OCI-LY7 (cell line): ENCODE measurements at regions not wholly inside any gene's neighbourhood (a gene's known extent, or its start where the extent isn't known, plus 50 kb on each side); places are given as distances from the start of the nearest gene placed in this dataset.

Source experiments
- BruUV-seq: library from RNA; stranded (reverse); fragments of 400-500 nt; replicated peaks from 2 replicates; lab custom pipeline; 2021; lab: Mats Ljungman, UMichigan
- CTCF ChIA-PET: fragments of 300-600 bp; sonication (Branson Sonifier 250); formaldehyde crosslinking; loops from one replicate; lab custom pipeline; 2022; ENCODE audit warnings: antibody characterized with exemption; ENCODE audit not compliant: unreplicated experiment; lab: Charles Lee
- POLR2A ChIA-PET: fragments of 300-600 bp; sonication (Branson Sonifier 250); formaldehyde crosslinking; loops from one replicate; lab custom pipeline; 2022; ENCODE audit warnings: antibody characterized with exemption; lab: Charles Lee
- DNase-seq: peaks from one replicate; pipeline ENCODE4 v3.0.0-alpha.2; 2015; ENCODE audit warnings: low spot score
- H2AFZ ChIP-seq: fragments of 200-600 bp; sonication (generic), shearing (Covaris generic); 2 replicates; pipeline ENCODE4 v1.6.1; 2014; ENCODE audit warnings: mild to moderate bottlenecking, antibody characterized with exemption, low read length, moderate library complexity
- H3K27ac ChIP-seq: fragments of 200-600 bp; sonication (generic); 2 replicates; pipeline ENCODE4 v1.5.1; 2014; ENCODE audit warnings: mixed run types, low read depth, mild to moderate bottlenecking, moderate library complexity, low read length, inconsistent platforms; ENCODE audit not compliant: poor library complexity, severe bottlenecking
- H3K36me3 ChIP-seq: fragments of 200-600 bp; sonication (generic); 2 replicates; pipeline ENCODE4 v1.6.1; 2014; ENCODE audit warnings: mild to moderate bottlenecking, antibody characterized with exemption, low read length, moderate library complexity, mixed read lengths; ENCODE audit not compliant: insufficient read depth
- H3K4me1 ChIP-seq: fragments of 200-600 bp; sonication (generic); 2 replicates; pipeline ENCODE4 v1.5.1; 2014; ENCODE audit warnings: mild to moderate bottlenecking, low read length; ENCODE audit not compliant: insufficient read depth, poor library complexity, severe bottlenecking
- H3K4me2 ChIP-seq: fragments of 200-600 bp; sonication (generic); 2 replicates; pipeline ENCODE4 v1.6.1; 2014; ENCODE audit warnings: mild to moderate bottlenecking, low read length
- H3K4me3 ChIP-seq: fragments of 200-600 bp; sonication (generic); 2 replicates; pipeline ENCODE4 v1.5.1; 2014; ENCODE audit warnings: mild to moderate bottlenecking, low read depth, low read length; ENCODE audit not compliant: poor library complexity, severe bottlenecking
- H3K79me2 ChIP-seq: fragments of 200-600 bp; sonication (generic); 2 replicates; pipeline ENCODE4 v1.6.1; 2016; ENCODE audit warnings: low read depth, mild to moderate bottlenecking, low read length, moderate library complexity, mixed read lengths; ENCODE audit not compliant: insufficient read depth
- H3K9me2 ChIP-seq: fragments of 200-600 bp; sonication (generic); 2 replicates; pipeline ENCODE4 v1.6.1; 2016; ENCODE audit warnings: mild to moderate bottlenecking, low read length, mixed read lengths; ENCODE audit not compliant: insufficient read depth
- H3K9me3 ChIP-seq: fragments of 200-600 bp; sonication (generic); 2 replicates; pipeline ENCODE4 v1.6.1; 2014; ENCODE audit warnings: mild to moderate bottlenecking, mixed run types, low read length, mixed read lengths
- H4K20me1 ChIP-seq: fragments of 200-600 bp; sonication (generic); 2 replicates; pipeline ENCODE4 v1.6.1; 2014; ENCODE audit warnings: mild to moderate bottlenecking, antibody characterized with exemption, low read length, moderate library complexity, mixed read lengths; ENCODE audit not compliant: insufficient read depth
- EZH2phosphoT487 ChIP-seq: fragments of 200-600 bp; sonication (generic); IDR thresholded peaks from 2 replicates; pipeline ENCODE4 v1.6.1; 2018; ENCODE audit warnings: low read depth, borderline replicate concordance, mild to moderate bottlenecking, mixed run types, antibody characterized with exemption, low read length, moderate library complexity, mixed read lengths
- intact Hi-C: fragments of 100-400 bp; cut with micrococcal nuclease; formaldehyde crosslinking; loops from one replicate; pipeline ENCODE4 v1.10.0; 2022; ENCODE audit not compliant: unreplicated experiment
- TF ChIP-seq, protein P1 (sequence below): fragments of 200-600 bp; sonication (generic); conservative IDR thresholded peaks from 2 replicates; pipeline ENCODE4 v1.5.1; 2014; ENCODE audit warnings: mild to moderate bottlenecking, antibody characterized with exemption, low read length, moderate library complexity, mixed read lengths

- ChIA-PET CTCF (no interaction called here), POLR2A (interaction anchor here (1.1 kb wide), 1 partner anchor 11 kb away, joined by 3 read pairs; no protein-coding TSS in a partner anchor)
- Histone ChIP-seq H3K4me1 (peaks cover 6% of the 10 kb centered on the region), H3K9me2 (no peaks in the 10 kb centered on the region), H3K79me2 (no peaks in the 10 kb centered on the region), H3K4me3 (no peak overlapping the region), H3K9me3 (peaks cover 6% of the 10 kb centered on the region; the same call in 1 of the 2 replicates), H3K27ac (no peak overlapping the region), H4K20me1 (no peaks in the 10 kb centered on the region), H3K36me3 (no peaks in the 10 kb centered on the region), H3K4me2 (no peak overlapping the region), H2AFZ (no peak overlapping the region)
- no TSS peak for BruUV-seq
- TF ChIP-seq, protein P1, sequence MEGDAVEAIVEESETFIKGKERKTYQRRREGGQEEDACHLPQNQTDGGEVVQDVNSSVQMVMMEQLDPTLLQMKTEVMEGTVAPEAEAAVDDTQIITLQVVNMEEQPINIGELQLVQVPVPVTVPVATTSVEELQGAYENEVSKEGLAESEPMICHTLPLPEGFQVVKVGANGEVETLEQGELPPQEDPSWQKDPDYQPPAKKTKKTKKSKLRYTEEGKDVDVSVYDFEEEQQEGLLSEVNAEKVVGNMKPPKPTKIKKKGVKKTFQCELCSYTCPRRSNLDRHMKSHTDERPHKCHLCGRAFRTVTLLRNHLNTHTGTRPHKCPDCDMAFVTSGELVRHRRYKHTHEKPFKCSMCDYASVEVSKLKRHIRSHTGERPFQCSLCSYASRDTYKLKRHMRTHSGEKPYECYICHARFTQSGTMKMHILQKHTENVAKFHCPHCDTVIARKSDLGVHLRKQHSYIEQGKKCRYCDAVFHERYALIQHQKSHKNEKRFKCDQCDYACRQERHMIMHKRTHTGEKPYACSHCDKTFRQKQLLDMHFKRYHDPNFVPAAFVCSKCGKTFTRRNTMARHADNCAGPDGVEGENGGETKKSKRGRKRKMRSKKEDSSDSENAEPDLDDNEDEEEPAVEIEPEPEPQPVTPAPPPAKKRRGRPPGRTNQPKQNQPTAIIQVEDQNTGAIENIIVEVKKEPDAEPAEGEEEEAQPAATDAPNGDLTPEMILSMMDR = no peak
- TF ChIP-seq EZH2phosphoT487 = no peak
- no peak for DNase-seq
- intact Hi-C loops = no loop called here
Observed at GRCh38 chr14:105797546-105797945, 271.2 kb downstream of the TMEM121 start.

- H3K27ac ChIP-seq = no peak overlapping the region
- TF ChIP-seq EZH2phosphoT487 = no peak
- TF ChIP-seq, protein P1 = no peak
- CTCF ChIA-PET = no interaction called here
- no peaks in the 10 kb centered on the region; the same call in 1 of the 2 replicates for H3K36me3 ChIP-seq
- H3K79me2 ChIP-seq = no peaks in the 10 kb centered on the region
- no TSS peak for BruUV-seq
- H4K20me1 ChIP-seq = no peaks in the 10 kb centered on the region
- intact Hi-C loops = no loop called here
- no peak for DNase-seq
- H3K9me3 ChIP-seq = peaks cover 25% of the 10 kb centered on the region
- H3K4me2 ChIP-seq = no peak overlapping the region
- no peak overlapping the region for H2AFZ ChIP-seq
- POLR2A ChIA-PET = interaction anchor here (0.9 kb wide), 1 partner anchor 13 kb away, joined by 3 read pairs; no protein-coding TSS in a partner anchor
- H3K9me2 ChIP-seq = no peaks in the 10 kb centered on the region
- no peak overlapping the region for H3K4me3 ChIP-seq
- no peaks in the 10 kb centered on the region for H3K4me1 ChIP-seq
Observed at GRCh38 chr14:105805701-105806100, 279.3 kb downstream of the TMEM121 start.

DNA sequence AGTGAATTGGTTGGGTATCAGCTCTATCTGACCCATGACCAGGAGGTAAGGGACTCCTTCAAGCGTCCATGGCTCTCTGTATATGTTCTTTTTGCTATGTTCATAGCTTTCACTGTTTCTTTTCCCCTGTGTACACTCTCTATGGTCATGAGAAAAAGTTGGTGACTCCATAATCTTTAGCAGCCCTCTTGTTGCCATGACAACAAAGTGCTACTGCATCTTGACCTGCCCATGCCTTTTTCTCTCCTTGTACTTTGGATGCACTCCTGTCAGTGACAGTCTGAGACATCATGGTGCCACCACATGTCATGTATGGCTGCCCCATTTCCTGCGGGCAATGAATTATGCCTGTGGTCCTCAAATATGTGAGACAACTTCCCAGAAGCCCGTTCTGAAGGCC lies 280.2 kb downstream of the TMEM121 start:
- no peak overlapping the region for H3K4me2 ChIP-seq
- no peak overlapping the region for H3K27ac ChIP-seq
- no peaks in the 10 kb centered on the region for H3K79me2 ChIP-seq
- H3K4me3 ChIP-seq = no peak overlapping the region
- H3K4me1 ChIP-seq = no peaks in the 10 kb centered on the region
- peaks cover 29% of the 10 kb centered on the region for H3K9me3 ChIP-seq
- intact Hi-C loops = no loop called here
- DNase-seq = no peak
- no TSS peak for BruUV-seq
- no peak for TF ChIP-seq EZH2phosphoT487
- TF ChIP-seq, protein P1 = no peak
- H3K9me2 ChIP-seq = no peaks in the 10 kb centered on the region
- no peak overlapping the region for H2AFZ ChIP-seq
- CTCF ChIA-PET = no interaction called here
- POLR2A ChIA-PET = no interaction called here
- no peaks in the 10 kb centered on the region for H4K20me1 ChIP-seq
- H3K36me3 ChIP-seq = no peaks in the 10 kb centered on the region; the same call in 1 of the 2 replicates
